ENCODE measurements at regions not wholly inside any gene's neighbourhood (a gene's known extent, or its start where the extent isn't known, plus 50 kb on each side); places are given as distances from the start of the nearest gene placed in this dataset.

DNA sequence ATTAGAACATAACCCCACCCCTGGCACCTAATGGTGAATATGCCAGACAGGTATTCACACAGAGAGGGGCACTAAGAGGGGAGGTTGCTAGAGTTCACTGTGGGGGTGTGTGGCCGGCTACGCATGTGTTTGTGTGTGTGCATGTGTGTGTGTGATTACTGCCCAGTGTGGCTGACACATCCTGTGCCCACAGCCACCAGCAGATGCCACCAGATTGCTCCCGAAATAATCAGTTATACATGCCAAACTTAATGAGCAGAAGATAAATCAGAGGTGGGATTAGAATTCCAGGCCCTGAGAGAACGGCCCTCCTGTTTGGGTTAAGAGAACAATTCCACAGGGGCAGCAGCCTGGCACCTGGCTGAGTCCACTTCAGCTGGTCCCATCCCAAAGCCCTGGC lies 91.8 kb upstream of the TBCA start:
- Mint-ChIP-seq H3K27me3 (peaks cover 50% of the 10 kb centered on the region), H3K4me1 (ENCODE audit: unreplicated experiment) (no peaks in the 10 kb centered on the region), H3K9me3 (no peaks in the 10 kb centered on the region), H3K4me3 (no peak overlapping the region), H3K27ac (no peak overlapping the region), H3K36me3 (no peaks in the 10 kb centered on the region)
- TF ChIP-seq, protein P1, sequence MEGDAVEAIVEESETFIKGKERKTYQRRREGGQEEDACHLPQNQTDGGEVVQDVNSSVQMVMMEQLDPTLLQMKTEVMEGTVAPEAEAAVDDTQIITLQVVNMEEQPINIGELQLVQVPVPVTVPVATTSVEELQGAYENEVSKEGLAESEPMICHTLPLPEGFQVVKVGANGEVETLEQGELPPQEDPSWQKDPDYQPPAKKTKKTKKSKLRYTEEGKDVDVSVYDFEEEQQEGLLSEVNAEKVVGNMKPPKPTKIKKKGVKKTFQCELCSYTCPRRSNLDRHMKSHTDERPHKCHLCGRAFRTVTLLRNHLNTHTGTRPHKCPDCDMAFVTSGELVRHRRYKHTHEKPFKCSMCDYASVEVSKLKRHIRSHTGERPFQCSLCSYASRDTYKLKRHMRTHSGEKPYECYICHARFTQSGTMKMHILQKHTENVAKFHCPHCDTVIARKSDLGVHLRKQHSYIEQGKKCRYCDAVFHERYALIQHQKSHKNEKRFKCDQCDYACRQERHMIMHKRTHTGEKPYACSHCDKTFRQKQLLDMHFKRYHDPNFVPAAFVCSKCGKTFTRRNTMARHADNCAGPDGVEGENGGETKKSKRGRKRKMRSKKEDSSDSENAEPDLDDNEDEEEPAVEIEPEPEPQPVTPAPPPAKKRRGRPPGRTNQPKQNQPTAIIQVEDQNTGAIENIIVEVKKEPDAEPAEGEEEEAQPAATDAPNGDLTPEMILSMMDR (conservative IDR thresholded peaks at IDR 0.05) = no peak
- DNase-seq (ENCODE audit: extremely low spot score, unreplicated experiment) = no peak

DNA sequence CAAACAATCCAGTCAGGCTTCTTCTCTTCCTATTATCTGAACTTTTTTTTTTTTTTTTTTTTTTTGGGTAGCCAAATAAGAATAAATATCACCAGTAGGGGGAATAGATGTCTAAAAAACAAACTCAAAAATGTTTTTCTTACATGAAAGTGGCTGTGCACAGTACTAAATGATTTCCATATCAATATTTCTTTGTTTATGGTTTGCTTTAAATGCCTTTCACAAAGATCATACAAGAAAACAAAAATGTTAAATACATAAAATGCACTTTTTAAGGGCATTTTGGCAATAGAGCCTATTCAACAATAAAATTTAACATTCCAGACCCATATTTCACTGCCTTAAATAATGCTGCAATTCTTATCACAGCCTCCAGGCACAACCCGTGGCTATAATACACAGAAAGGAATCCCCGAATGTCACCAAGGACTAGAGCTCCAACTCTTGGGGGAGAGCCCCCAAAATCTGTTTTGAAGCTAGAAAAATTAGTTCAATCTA lies 91.1 kb upstream of the TBCA start:
- Mint-ChIP-seq H3K9me3 (no peaks in the 10 kb centered on the region), H3K4me3 (no peak overlapping the region), H3K4me1 (ENCODE audit: unreplicated experiment) (no peaks in the 10 kb centered on the region), H3K27me3 (peaks cover 56% of the 10 kb centered on the region), H3K36me3 (no peaks in the 10 kb centered on the region), H3K27ac (no peak overlapping the region)
- DNase-seq (ENCODE audit: extremely low spot score, unreplicated experiment) = no peak
- TF ChIP-seq, protein P1 (conservative IDR thresholded peaks at IDR 0.05) = peak; percentile 66

DNA sequence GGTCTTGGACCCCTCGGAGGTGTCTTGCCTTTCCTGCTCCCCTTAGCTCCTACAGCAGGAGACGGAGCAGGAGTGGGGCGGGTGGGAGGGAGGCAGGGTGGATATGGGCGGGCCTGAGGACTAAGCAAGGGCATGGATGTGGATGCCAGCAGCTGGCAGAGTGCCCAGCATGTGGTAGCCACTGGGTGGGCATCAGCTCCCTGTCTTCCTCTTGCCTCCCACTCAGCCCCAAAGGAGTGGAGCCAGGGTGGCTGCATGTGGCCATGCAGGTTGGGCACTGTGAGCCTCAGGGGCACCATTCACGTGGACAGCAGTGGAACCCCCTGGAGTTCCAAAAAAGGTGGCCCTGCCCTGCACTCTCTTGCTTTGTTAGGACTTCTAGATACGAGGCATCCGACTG lies 90.1 kb upstream of the TBCA start:
- H3K4me1 Mint-ChIP-seq (ENCODE audit: unreplicated experiment) = no peaks in the 10 kb centered on the region
- no peak overlapping the region for H3K4me3 Mint-ChIP-seq
- no peak overlapping the region for H3K27ac Mint-ChIP-seq
- peaks cover 65% of the 10 kb centered on the region for H3K27me3 Mint-ChIP-seq
- no peaks in the 10 kb centered on the region for H3K9me3 Mint-ChIP-seq
- H3K36me3 Mint-ChIP-seq = no peaks in the 10 kb centered on the region
- no peak for DNase-seq (ENCODE audit: extremely low spot score, unreplicated experiment)
- TF ChIP-seq, protein P1 (conservative IDR thresholded peaks at IDR 0.05) = no peak

DNA sequence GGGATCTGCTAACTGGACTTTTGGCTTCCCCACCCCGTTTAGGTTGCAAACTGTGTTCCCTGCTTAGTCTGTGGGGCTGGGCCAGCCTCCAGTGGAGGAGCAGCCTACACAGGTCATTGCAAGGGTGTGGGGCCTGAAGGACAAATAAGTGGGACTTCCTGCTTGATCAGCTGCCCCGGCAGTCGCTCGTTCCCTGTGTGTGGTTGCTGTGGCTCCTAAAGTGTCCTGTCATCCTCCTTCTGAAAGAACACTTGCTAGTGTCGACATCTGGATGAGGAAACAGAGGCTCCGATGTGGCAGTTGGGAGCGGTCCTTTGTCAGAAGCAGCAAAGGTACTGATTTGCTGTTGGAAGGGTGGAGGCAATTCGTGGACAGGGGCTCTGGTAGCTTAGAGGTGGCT lies 88.9 kb upstream of the TBCA start:
- TF ChIP-seq, protein P1 (conservative IDR thresholded peaks at IDR 0.05) = no peak
- H3K9me3 Mint-ChIP-seq = no peaks in the 10 kb centered on the region
- no peak overlapping the region for H3K27ac Mint-ChIP-seq
- no peak overlapping the region for H3K4me3 Mint-ChIP-seq
- no peaks in the 10 kb centered on the region for H3K36me3 Mint-ChIP-seq
- H3K27me3 Mint-ChIP-seq = peaks cover 66% of the 10 kb centered on the region
- H3K4me1 Mint-ChIP-seq (ENCODE audit: unreplicated experiment) = no peaks in the 10 kb centered on the region
- DNase-seq (ENCODE audit: extremely low spot score, unreplicated experiment) = no peak

DNA sequence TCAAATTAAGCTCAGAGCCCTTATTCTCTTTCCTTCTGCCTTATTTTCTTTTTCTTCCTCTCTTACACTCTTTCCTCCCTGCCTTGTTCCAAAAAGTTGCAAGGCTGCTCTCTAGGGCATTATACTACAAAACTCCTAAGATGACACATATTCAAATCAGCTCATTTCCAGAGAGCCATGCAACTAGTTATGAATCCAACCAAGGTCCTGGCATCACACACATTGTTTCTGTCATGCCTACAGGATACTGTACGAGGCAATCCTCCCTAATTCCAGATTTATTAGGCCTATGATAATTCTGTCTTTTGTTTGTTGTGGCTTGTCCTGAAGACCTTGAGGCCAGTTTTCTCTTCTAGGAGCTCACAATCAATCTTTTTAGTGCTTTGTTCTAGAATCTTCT lies 87.0 kb upstream of the TBCA start:
- TF ChIP-seq, protein P1 (conservative IDR thresholded peaks at IDR 0.05) = no peak
- H3K27ac Mint-ChIP-seq = no peak overlapping the region
- no peaks in the 10 kb centered on the region for H3K4me1 Mint-ChIP-seq (ENCODE audit: unreplicated experiment)
- H3K9me3 Mint-ChIP-seq = no peaks in the 10 kb centered on the region
- no peak overlapping the region for H3K4me3 Mint-ChIP-seq
- DNase-seq (ENCODE audit: extremely low spot score, unreplicated experiment) = no peak
- H3K36me3 Mint-ChIP-seq = no peaks in the 10 kb centered on the region
- H3K27me3 Mint-ChIP-seq = peaks cover 61% of the 10 kb centered on the region

DNA sequence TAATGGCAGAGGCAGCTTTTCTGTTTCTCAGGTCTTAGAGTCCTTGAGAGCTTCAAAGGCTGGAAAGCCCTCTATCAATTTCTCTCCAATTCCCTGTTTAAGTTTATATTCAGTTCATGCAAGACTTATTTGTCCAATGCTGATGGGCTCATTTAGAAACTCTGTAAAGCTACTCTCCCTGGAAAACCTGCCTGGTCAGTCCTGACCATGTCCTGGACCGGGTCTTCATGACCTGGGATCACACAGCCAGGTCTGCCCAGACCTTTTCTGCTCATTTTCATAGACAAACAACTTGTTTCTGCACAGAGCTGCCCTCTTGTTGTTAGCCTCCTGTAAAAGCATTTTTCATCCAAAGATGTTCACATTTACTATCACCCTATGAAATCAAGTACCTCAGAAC lies 85.4 kb upstream of the TBCA start:
- no peaks in the 10 kb centered on the region for H3K9me3 Mint-ChIP-seq
- TF ChIP-seq, protein P1 (conservative IDR thresholded peaks at IDR 0.05) = no peak
- peaks cover 58% of the 10 kb centered on the region for H3K27me3 Mint-ChIP-seq
- no peaks in the 10 kb centered on the region for H3K4me1 Mint-ChIP-seq (ENCODE audit: unreplicated experiment)
- H3K36me3 Mint-ChIP-seq = no peaks in the 10 kb centered on the region
- no peak for DNase-seq (ENCODE audit: extremely low spot score, unreplicated experiment)
- no peak overlapping the region for H3K4me3 Mint-ChIP-seq
- H3K27ac Mint-ChIP-seq = no peak overlapping the region
